Immature natural killer cell (primary cell): ENCODE measurements at regions not wholly inside any gene's neighbourhood (a gene's known extent, or its start where the extent isn't known, plus 50 kb on each side); places are given as distances from the start of the nearest gene placed in this dataset.
A peak's percentile ranks its signal among the peaks of the same experiment; 100 is the strongest.

ENCODE experiments used
- DNase-seq, 3 donors: peaks; one replicate each; pipeline ENCODE4 v3.0.0; 2022; ENCODE audit warnings: mixed read lengths in 1 of 3
- H3K27ac Mint-ChIP-seq, 6 donors: one replicate each; pipeline ENCODE4 v1.8.0; 2020; ENCODE audit warnings: mixed read lengths in 6 of 6, mild to moderate bottlenecking in 5 of 6, inconsistent platforms in 4 of 6, moderate library complexity in 3 of 6
- H3K27me3 Mint-ChIP-seq, 3 donors: one replicate each; pipeline ENCODE4 v1.8.0; 2020 to 2021; ENCODE audit warnings: low read depth in 3 of 3, mild to moderate bottlenecking in 3 of 3, mixed read lengths in 3 of 3, moderate library complexity in 3 of 3, inconsistent platforms in 1 of 3
- H3K36me3 Mint-ChIP-seq, 3 donors: one replicate each; pipeline ENCODE4 v1.8.0; 2020; ENCODE audit warnings: mixed read lengths in 3 of 3, inconsistent platforms in 2 of 3, mild to moderate bottlenecking in 2 of 3
- H3K4me1 Mint-ChIP-seq, 2 donors: one replicate each; pipeline ENCODE4 v1.8.0; 2020; ENCODE audit warnings: inconsistent platforms in 2 of 2, mild to moderate bottlenecking in 2 of 2, mixed read lengths in 2 of 2, moderate library complexity in 1 of 2
- H3K4me3 Mint-ChIP-seq, 5 donors: one replicate each; pipeline ENCODE4 v1.8.0; 2020; ENCODE audit warnings: mild to moderate bottlenecking in 5 of 5, mixed read lengths in 5 of 5, inconsistent platforms in 3 of 5, moderate library complexity in 3 of 5
- H3K9me3 Mint-ChIP-seq, 6 donors: one replicate each; pipeline ENCODE4 v1.8.0; 2020; ENCODE audit warnings: mild to moderate bottlenecking in 6 of 6, mixed read lengths in 6 of 6, inconsistent platforms in 4 of 6, moderate library complexity in 3 of 6

DNA sequence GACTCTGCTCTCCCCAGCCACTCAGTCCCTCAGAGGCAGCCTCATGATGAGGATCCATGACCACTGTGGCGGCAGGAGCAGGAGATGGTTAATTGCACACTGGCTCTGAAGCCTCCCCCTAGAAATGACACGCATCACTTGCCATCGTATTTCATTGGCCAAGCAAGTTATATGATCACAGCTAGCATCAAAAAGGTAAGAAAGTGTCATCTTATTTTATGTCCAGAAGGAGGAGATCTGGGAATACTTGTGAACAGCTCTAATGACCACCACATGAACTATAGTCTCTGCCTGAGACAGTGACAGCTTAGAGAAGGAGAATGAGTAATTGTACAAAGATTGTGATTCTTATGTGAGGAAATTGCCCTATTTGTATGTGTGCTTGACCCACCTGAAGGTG lies 363.4 kb downstream of the NUAK1 start:
- no peaks in the 10 kb centered on the region for H3K4me1 Mint-ChIP-seq
- H3K27ac Mint-ChIP-seq: no peak overlapping the region
- no peak for DNase-seq
- H3K4me3 Mint-ChIP-seq: no peak overlapping the region
- no peaks in the 10 kb centered on the region for H3K36me3 Mint-ChIP-seq
- H3K9me3 Mint-ChIP-seq: peaks cover 0 to 2% (median 0%) of the 10 kb centered on the region in 6 donors
- H3K27me3 Mint-ChIP-seq: peaks cover 2 to 4% (median 3%) of the 10 kb centered on the region in 3 donors

DNA sequence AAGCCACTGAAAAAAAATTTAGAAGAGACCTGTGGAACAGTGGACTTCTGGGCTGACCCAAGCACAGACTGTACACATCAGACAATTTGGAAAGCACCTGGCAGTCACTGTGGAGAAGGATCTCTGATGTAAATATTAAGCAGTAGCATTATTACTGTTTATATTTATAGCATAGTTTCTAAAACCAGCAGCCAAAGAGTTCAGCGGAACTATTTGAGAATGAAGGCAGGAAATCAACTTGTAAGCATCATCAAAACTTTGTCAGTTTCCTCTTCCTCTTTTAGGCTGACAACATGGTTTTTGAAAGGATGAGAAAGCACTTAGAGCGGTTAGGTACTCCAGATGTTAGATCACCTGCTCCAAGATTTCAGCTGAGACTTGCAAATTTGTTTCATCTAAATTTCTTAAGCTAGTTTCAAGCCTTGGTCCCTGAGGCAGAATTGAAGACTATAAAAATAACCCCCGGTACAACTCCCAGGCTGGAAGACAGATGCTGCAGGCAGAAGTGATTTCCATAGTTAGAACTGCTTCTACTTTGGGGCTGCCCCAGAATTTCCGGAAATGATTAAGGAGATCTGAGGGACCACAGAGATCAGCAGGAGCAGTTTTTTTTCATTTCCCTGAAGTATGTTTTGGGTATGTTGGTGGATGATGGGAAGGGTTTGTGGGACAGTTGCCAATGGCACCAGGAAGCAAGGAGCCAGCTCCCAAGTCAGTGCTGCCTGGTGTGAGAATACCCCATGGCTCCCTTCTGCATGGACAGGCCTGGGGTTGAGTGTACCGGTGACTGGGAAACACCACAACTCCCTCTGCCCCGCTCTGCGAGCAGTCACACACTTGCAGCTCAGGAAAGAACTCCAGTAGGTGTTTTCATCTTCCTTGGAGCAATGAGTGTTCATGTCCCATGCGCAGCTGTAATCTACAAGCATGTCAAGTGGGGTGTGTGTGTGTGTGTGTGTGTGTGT lies 354.5 kb downstream of the NUAK1 start:
- Mint-ChIP-seq H3K27ac (no peak overlapping the region), H3K27me3 (peaks cover 0 to 4% (median 2%) of the 10 kb centered on the region in 3 donors), H3K9me3 (peaks cover 0 to 7% (median 0%) of the 10 kb centered on the region in 6 donors), H3K4me1 (no peaks in the 10 kb centered on the region), H3K4me3 (no peak overlapping the region), H3K36me3 (no peaks in the 10 kb centered on the region)
- no peak for DNase-seq

DNA sequence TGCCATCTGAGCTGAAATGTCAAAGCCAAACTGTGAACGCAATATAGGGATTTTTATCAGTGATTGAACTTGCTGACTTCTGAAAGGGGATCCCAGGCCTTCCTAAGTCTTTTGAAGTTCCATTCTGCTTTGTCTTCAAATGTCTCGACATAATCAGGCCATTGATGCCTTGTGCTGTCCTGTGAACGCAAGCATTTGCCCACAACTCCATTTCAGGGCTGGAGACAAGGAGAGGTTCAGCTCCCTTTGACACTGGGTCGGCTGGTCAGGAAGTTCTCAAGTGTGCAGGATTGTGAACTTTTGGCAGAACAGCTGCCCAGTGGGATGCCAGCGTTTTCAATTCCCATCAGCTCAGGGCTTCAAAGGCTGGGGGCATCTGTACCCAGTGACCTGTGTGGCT lies 345.3 kb downstream of the NUAK1 start:
- peak in 1 of 3 donors; percentile 1 for DNase-seq
- Mint-ChIP-seq H3K36me3 (no peaks in the 10 kb centered on the region), H3K27me3 (peaks cover 0 to 2% (median 2%) of the 10 kb centered on the region in 3 donors), H3K9me3 (peaks cover 0 to 3% (median 0%) of the 10 kb centered on the region in 6 donors), H3K4me3 (no peak overlapping the region), H3K4me1 (no peaks in the 10 kb centered on the region), H3K27ac (no peak overlapping the region)

DNA sequence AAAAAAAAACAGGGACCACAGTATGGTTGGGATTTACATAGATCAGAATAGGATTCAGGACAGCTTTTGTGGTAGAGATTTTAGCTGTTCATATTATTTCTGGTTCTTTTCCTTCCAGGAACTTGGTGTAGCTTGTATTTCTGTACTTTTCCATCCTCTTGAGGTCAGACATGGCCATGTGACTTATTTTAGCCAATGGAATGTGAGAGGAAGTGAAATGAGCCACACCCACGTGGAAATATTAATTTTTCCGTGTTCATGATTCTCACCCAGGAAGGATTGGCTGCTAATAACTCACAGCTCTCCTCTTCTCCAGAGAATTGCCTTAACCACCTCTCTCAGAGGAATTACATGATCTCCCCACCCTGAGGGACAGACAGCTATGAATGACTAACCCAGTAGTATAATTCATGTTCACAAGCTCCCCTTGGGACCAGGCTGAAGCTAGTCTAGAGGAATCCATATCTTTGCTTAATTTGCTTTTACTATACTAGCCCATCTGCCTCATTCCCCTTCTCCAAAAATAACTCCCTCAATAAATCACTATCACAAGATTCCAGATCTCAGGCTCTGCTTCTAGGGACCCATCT lies 340.4 kb downstream of the NUAK1 start:
- H3K27ac Mint-ChIP-seq: no peak overlapping the region
- H3K9me3 Mint-ChIP-seq: no peaks in the 10 kb centered on the region
- H3K36me3 Mint-ChIP-seq: no peaks in the 10 kb centered on the region
- no peak for DNase-seq
- peaks cover 0 to 2% (median 0%) of the 10 kb centered on the region in 3 donors for H3K27me3 Mint-ChIP-seq
- no peaks in the 10 kb centered on the region for H3K4me1 Mint-ChIP-seq
- no peak overlapping the region for H3K4me3 Mint-ChIP-seq

DNA sequence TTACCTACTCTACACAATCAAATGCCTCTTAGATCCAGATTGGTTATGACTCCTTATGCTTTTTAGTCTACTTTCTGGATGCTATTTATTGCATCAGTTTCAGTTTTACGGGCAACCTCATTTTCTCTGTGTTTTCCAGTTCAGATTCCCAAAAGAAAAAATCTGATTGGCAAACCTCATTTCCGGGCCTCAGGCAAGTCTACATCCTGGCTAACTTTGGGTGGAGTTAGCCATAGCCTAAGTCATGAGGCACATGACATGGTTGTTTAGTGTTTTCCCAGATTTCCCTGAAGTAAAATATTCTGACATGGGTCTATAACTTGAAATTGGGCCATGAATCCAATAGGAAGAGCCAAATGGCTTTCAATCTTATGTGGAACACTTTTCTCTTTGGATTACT lies 339.7 kb downstream of the NUAK1 start:
- H3K36me3 Mint-ChIP-seq: no peaks in the 10 kb centered on the region
- no peaks in the 10 kb centered on the region for H3K4me1 Mint-ChIP-seq
- no peak for DNase-seq
- peaks cover 0 to 2% (median 0%) of the 10 kb centered on the region in 3 donors for H3K27me3 Mint-ChIP-seq
- H3K4me3 Mint-ChIP-seq: no peak overlapping the region
- no peaks in the 10 kb centered on the region for H3K9me3 Mint-ChIP-seq
- no peak overlapping the region for H3K27ac Mint-ChIP-seq

DNA sequence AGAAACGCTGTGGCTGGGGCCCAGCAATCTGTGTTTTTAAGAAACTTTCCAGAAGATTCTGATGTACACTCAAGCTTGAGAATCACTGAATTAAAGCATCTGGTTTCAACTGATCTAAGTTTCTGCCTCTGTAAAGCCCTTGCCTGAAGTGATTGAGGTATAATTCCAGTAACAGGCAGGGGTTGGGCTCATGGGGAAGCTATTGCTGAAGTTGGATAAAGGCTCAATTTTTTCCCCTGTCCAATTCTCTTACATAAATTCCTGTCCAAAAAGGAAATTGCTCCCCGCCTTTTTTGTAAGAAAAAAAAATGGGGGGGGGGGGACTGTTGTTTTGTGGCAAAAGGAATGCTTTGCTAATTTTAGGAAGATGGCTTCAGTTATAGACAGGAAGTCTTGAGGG lies 337.4 kb downstream of the NUAK1 start:
- H3K4me3 Mint-ChIP-seq: no peak overlapping the region

DNA sequence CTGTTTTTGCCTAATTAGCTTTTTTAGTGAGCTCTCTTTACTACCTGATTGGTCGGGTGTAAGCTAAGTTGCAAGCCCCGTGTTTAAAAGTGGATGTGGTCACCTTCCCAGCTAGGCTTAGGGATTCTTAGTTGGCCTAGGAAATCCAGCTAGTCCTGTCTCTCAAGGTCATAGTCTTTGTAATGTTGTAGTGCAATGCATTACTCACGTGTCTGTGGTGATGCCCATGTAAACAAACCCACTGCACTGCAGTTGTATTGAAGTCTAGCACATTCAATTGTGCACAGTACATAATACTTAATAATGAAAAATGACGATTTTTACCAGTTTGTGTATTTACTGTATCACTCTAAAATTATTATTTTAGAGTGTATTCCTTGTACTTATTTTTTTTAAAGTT lies 335.5 kb downstream of the NUAK1 start:
- DNase-seq: no peak
- Mint-ChIP-seq H3K9me3 (peaks cover 0 to 2% (median 0%) of the 10 kb centered on the region in 6 donors), H3K4me3 (no peak overlapping the region), H3K4me1 (no peaks in the 10 kb centered on the region), H3K36me3 (no peaks in the 10 kb centered on the region), H3K27me3 (no peaks in the 10 kb centered on the region), H3K27ac (no peak overlapping the region)

More for the DNA sequence above, 337.4 kb downstream of the NUAK1 start:
- Mint-ChIP-seq H3K36me3 (no peaks in the 10 kb centered on the region), H3K9me3 (peaks cover 0 to 2% (median 0%) of the 10 kb centered on the region in 6 donors), H3K27ac (no peak overlapping the region), H3K4me1 (no peaks in the 10 kb centered on the region), H3K27me3 (peaks cover 0 to 2% (median 0%) of the 10 kb centered on the region in 3 donors)
- no peak for DNase-seq

DNA sequence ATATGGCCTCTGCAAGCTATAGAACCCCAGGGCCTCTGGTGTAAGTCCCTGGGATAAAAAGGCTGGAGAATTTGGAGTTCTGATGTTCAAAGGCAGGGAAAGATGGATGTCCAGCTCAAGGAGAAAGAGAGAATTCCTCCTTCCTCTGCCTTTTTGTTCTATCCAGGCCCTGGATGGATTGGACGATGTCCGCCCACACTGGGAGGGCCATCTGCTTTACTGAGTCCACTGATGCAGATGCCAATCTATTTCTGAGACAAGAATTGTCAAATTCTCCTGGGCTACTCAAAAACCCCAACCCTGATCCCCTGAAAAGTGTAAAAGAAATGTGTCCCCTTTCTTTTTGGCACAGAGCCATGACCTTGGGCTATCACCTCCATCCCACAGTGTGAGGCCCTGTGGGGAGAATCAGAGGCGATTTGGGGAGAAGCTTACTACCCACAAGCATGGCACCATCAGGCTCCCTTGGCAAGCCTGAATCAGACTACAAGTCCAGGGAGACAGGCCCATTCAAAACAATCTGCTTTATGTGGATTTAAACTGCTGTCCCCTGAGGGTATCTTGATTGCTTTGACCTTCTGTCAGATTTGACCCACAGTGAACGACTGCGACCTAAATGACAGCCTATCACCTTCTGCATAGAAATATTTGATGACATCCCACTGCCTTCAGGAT lies 334.0 kb downstream of the NUAK1 start:
- Mint-ChIP-seq H3K27ac (no peak overlapping the region), H3K36me3 (no peaks in the 10 kb centered on the region), H3K27me3 (peaks cover 0 to 2% (median 0%) of the 10 kb centered on the region in 3 donors), H3K4me3 (no peak overlapping the region), H3K9me3 (peaks cover 0 to 4% (median 0%) of the 10 kb centered on the region in 6 donors), H3K4me1 (no peaks in the 10 kb centered on the region)
- no peak for DNase-seq

DNA sequence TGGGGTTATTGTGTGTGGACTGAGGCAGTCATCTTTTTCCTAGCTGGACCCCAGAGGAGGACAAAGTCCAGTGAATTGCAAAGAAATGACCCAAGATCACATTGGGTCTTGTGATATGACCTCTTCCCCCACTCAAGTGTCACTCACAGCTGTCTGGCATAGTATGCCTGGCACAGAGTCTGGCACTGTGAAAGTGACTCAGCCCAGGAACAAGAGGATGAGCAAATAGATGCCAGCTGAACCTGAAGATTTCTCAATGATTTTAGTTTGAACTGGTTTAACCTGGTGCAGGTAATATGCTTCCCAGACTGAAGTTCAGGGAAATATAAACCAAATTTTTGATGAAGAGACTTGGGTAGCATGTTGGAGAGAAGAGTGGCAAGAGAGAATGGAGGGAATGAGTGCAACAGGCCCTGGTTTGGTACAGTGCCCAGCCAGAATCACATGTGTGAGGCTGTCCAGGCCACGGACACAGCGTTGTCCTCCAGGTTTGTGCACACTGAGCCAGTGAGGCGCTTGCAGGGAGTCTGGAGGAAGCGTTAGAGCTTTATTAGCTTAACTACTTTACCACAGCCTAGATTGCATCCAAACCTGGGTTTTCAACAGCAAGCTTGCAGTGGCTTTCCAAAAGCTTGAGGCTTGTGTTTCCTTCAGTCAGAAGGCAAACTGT lies 332.9 kb downstream of the NUAK1 start:
- H3K27ac Mint-ChIP-seq: no peak overlapping the region
- H3K36me3 Mint-ChIP-seq: no peaks in the 10 kb centered on the region
- peaks cover 0 to 4% (median 0%) of the 10 kb centered on the region in 6 donors for H3K9me3 Mint-ChIP-seq
- no peak for DNase-seq
- H3K4me1 Mint-ChIP-seq: no peaks in the 10 kb centered on the region
- peaks cover 0 to 2% (median 0%) of the 10 kb centered on the region in 3 donors for H3K27me3 Mint-ChIP-seq
- no peak overlapping the region for H3K4me3 Mint-ChIP-seq

DNA sequence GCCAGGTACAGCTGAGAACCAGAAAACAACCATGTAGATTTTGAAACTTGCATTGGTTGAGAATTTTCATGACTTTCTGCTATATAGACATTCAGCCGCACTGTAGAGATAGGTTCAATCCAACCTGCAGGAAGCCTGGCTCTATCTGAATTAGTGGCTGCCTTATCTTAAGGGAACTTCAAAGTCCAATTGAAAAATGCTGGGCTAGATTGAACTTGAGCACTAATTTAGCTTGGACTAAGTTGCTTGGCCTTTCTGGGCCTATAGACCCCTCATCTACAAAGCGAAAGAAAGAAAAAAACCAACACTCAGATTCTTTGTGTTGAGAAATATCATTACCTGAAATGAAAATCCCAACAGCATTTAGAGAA lies 332.4 kb downstream of the NUAK1 start:
- DNase-seq: no peak
- peaks cover 0 to 2% (median 0%) of the 10 kb centered on the region in 3 donors for H3K27me3 Mint-ChIP-seq
- H3K27ac Mint-ChIP-seq: no peak overlapping the region
- peaks cover 0 to 4% (median 0%) of the 10 kb centered on the region in 6 donors for H3K9me3 Mint-ChIP-seq
- no peak overlapping the region for H3K4me3 Mint-ChIP-seq
- no peaks in the 10 kb centered on the region for H3K4me1 Mint-ChIP-seq
- no peaks in the 10 kb centered on the region for H3K36me3 Mint-ChIP-seq

DNA sequence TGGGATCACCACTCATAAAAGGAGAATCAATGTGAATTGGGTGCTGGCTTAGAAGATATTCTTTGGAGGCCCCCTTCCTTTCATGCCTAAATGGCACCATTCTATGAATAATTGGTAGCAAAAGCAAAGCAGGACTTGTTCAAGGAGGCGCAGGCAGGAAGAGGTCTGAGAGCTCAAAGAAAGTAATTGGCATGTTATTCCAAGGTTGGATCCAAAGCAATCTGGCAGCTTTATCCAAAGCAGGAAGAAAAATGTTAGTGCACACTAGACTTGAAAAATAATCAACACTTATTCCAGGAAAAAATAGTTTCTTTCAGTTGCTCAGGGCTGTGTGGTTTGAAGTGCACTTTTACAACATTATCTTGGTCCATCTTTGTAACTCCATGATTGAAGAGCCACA lies 326.4 kb downstream of the NUAK1 start:
- H3K4me1 Mint-ChIP-seq: no peaks in the 10 kb centered on the region
- DNase-seq: no peak
- peaks cover 0 to 2% (median 0%) of the 10 kb centered on the region in 3 donors for H3K27me3 Mint-ChIP-seq
- no peak overlapping the region for H3K27ac Mint-ChIP-seq
- no peaks in the 10 kb centered on the region for H3K36me3 Mint-ChIP-seq
- H3K9me3 Mint-ChIP-seq: peaks cover 0 to 1% (median 0%) of the 10 kb centered on the region in 6 donors
- H3K4me3 Mint-ChIP-seq: no peak overlapping the region

DNA sequence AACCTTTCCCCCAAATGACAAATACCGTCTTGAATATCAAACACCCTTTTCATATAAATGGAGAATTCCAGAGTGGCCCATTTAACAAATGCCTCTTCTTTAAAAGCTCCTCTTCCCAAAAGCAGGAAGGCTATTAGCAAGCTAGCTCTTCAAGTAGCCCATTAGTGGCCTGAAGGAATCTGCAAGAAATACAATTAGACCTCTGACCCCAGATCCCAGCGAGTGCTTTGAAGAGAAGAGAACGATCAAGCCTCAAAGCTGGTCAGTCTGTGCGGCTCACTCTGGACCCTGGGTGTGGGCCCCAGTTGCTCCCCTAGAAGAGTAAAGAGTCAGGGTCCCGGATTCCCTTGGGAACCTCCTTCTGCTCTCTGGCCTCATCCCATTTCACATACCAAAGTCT lies 325.6 kb downstream of the NUAK1 start:
- H3K9me3 Mint-ChIP-seq: peaks cover 0 to 1% (median 0%) of the 10 kb centered on the region in 6 donors
- no peak for DNase-seq
- H3K27ac Mint-ChIP-seq: no peak overlapping the region
- H3K4me1 Mint-ChIP-seq: no peaks in the 10 kb centered on the region
- H3K4me3 Mint-ChIP-seq: no peak overlapping the region
- H3K27me3 Mint-ChIP-seq: peaks cover 0 to 2% (median 1%) of the 10 kb centered on the region in 3 donors
- H3K36me3 Mint-ChIP-seq: no peaks in the 10 kb centered on the region

DNA sequence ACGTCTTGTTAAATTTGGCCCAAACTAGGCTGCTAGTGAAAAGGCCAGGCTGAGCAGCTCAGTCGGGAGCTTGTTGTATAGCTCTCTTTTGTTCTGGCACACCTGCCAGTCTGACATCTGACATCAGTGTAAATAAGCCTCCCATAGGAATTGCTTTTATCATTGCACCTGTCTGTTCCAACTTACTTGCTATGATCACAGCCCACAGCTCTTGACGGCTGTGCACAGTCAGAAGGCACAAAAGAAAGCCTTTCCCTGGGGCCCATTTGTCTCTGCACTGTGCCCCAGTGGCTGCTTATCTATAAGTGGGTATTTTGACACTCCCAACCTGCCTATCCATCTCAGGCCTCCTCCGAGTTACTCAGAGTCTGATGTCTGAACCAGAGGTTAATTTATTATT lies 324.5 kb downstream of the NUAK1 start:
- no peak for DNase-seq
- Mint-ChIP-seq H3K4me1 (no peaks in the 10 kb centered on the region), H3K27ac (no peak overlapping the region), H3K4me3 (no peak overlapping the region), H3K27me3 (peaks cover 0 to 2% (median 1%) of the 10 kb centered on the region in 3 donors), H3K36me3 (no peaks in the 10 kb centered on the region), H3K9me3 (no peaks in the 10 kb centered on the region)
